Endodermal cell (in vitro differentiated cells): ENCODE measurements at regions not wholly inside any gene's neighbourhood (a gene's known extent, or its start where the extent isn't known, plus 50 kb on each side); places are given as distances from the start of the nearest gene placed in this dataset.

ENCODE experiments used
- DNase-seq: peaks from one replicate; pipeline ENCODE4 v3.0.0-alpha.2; 2017
- H3K27ac ChIP-seq: 2 replicates; pipeline ENCODE4 v1.5.1; 2013; ENCODE audit warnings: mild to moderate bottlenecking, low read depth, low read length, moderate library complexity
- H3K27me3 ChIP-seq: 2 replicates; pipeline ENCODE4 v1.6.1; 2013; ENCODE audit warnings: mild to moderate bottlenecking, low read length, moderate library complexity; ENCODE audit not compliant: insufficient read depth, control insufficient read depth, poor library complexity, severe bottlenecking
- H3K36me3 ChIP-seq: 2 replicates; pipeline ENCODE4 v1.7.0; 2013; ENCODE audit warnings: mild to moderate bottlenecking, low read length, moderate library complexity; ENCODE audit not compliant: control insufficient read depth, insufficient read depth
- H3K4me1 ChIP-seq: one replicate; pipeline ENCODE4 v1.7.0; 2013; ENCODE audit warnings: low read length; ENCODE audit not compliant: control insufficient read depth, insufficient read depth
- H3K4me3 ChIP-seq: 2 replicates; pipeline ENCODE4 v1.5.1; 2013; ENCODE audit warnings: mild to moderate bottlenecking, low read length, moderate library complexity
- H3K9ac ChIP-seq: 2 replicates; pipeline ENCODE4 v1.6.1; 2013; ENCODE audit warnings: mild to moderate bottlenecking, low read length, moderate library complexity; ENCODE audit not compliant: poor library complexity, severe bottlenecking; ENCODE audit errors: extremely low read depth
- H3K9me3 ChIP-seq: 2 replicates; pipeline ENCODE4 v1.6.1; 2013; ENCODE audit warnings: mild to moderate bottlenecking, low read length, moderate library complexity; ENCODE audit not compliant: control insufficient read depth
- H3K27ac Mint-ChIP-seq: 2 replicates; pipeline ENCODE4 v1.8.0; 2020; ENCODE audit warnings: mixed read lengths
- H3K27me3 Mint-ChIP-seq: 2 replicates; pipeline ENCODE4 v1.8.0; 2021; ENCODE audit warnings: mild to moderate bottlenecking, mixed read lengths; ENCODE audit not compliant: insufficient read depth
- H3K36me3 Mint-ChIP-seq: 2 replicates; pipeline ENCODE4 v1.8.0; 2020; ENCODE audit warnings: low read depth, mixed read lengths
- H3K4me1 Mint-ChIP-seq: 2 replicates; pipeline ENCODE4 v1.8.0; 2020; ENCODE audit warnings: mixed read lengths
- H3K4me3 Mint-ChIP-seq: 2 replicates; pipeline ENCODE4 v1.8.0; 2020; ENCODE audit warnings: mild to moderate bottlenecking, moderate library complexity, mixed read lengths
- H3K9me3 Mint-ChIP-seq: 2 replicates; pipeline ENCODE4 v1.8.0; 2020; ENCODE audit warnings: mild to moderate bottlenecking, mixed read lengths
- CTCF ChIP-seq: fragments of 200-600 bp; sonication (generic); conservative IDR thresholded peaks from 2 replicates; pipeline ENCODE4 v1.5.0; 2021; ENCODE audit warnings: antibody characterized with exemption, mild to moderate bottlenecking
- WGBS, 2 experiments: methylation state at CpG; one replicate each; pipeline versions ENCODE4 v1.1.5 to v1.1.7; 2013; ENCODE audit warnings: missing lambda C conversion rate in 2 of 2, mixed read lengths in 1 of 2; ENCODE audit not compliant: insufficient coverage in 1 of 2, insufficient read length in 1 of 2; 5-methylcytosine and 5-hydroxymethylcytosine counted together

DNA sequence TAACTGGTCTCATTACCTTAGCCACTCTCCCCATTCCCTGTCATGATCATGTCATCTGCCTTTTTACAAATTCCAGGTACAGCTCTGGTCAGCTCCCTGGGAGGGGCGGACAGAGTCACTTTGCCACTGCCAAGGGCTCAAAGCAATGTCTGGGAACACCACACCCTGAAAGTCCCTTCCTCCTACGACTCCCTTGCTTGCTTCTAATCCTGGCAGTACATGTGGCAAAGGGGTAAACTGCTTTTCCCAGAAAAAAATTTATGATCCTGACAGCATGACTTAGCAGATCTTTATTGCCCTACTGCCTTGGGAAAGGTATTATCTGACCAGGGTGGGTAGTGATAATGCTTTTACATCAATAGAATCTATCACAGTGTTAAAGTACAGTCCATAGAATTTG lies 376.0 kb upstream of the PDE3A start:
- WGBS, 2 experiments = 94% methylated on average over 2 of the region's 2 CpGs; no CpG with 5 or more reads in 1 of the 2 experiments
- Mint-ChIP-seq H3K4me1 (peaks cover 2% of the 10 kb centered on the region), H3K27ac (no peak overlapping the region)

GRCh38 chr12:19994968-19995367 lies 373.4 kb upstream of the PDE3A start:
- H3K27ac ChIP-seq = no peak overlapping the region
- Mint-ChIP-seq H3K4me1 (peaks cover 16% of the 10 kb centered on the region), H3K36me3 (no peaks in the 10 kb centered on the region), H3K4me3 (no peak overlapping the region), H3K9me3 (no peaks in the 10 kb centered on the region), H3K27ac (no peak overlapping the region), H3K27me3 (no peaks in the 10 kb centered on the region)
- H3K36me3 ChIP-seq = no peaks in the 10 kb centered on the region
- no peaks in the 10 kb centered on the region for H3K27me3 ChIP-seq
- H3K4me3 ChIP-seq = no peak overlapping the region
- peaks cover 3% of the 10 kb centered on the region for H3K4me1 ChIP-seq
- H3K9ac ChIP-seq = no peak overlapping the region
- H3K9me3 ChIP-seq = no peaks in the 10 kb centered on the region
- TF ChIP-seq CTCF = peak; percentile 37
- no peak for DNase-seq

More for the DNA sequence above, 376.0 kb upstream of the PDE3A start:
- H3K4me3 ChIP-seq = no peak overlapping the region
- Mint-ChIP-seq H3K9me3 (no peaks in the 10 kb centered on the region), H3K27me3 (no peaks in the 10 kb centered on the region), H3K36me3 (no peaks in the 10 kb centered on the region), H3K4me3 (no peak overlapping the region)
- no peak overlapping the region for H3K9ac ChIP-seq
- H3K9me3 ChIP-seq = no peaks in the 10 kb centered on the region
- no peaks in the 10 kb centered on the region for H3K27me3 ChIP-seq
- no peaks in the 10 kb centered on the region for H3K36me3 ChIP-seq
- H3K4me1 ChIP-seq = no peaks in the 10 kb centered on the region
- DNase-seq = no peak
- no peak for TF ChIP-seq CTCF
- H3K27ac ChIP-seq = no peak overlapping the region

DNA sequence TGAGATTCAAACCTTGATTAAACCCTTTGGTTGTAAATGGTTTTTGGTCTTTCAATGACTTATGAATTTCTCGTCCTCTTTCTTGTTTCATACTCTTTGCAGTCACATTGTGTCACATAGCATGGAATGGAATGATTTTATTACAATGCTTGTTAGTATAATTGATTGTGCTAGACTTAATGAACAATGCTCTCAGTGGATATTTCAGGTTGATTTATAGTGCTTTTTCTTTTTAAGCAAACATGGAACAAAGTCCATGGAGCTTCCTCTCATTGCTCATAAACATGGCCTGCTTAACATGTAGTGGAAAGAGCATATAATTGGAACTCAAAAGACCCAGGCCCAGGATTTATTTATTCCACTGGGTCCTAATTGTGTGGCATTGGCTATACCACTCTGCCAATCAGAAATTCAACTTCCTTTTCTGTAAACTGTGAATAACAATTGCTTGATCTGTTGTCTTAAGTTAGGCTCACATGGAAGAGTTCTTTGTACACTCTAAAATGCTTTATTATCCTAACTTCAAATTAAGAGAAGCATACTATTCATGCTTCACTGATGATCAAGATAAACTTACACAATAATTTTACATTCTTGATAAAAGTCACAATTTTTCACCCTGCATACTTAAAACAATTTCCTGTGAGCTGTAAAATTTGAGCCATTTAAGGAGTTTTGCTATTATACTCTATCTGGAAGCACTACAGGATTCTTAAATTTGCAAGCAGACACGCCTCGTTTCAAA lies 370.5 kb upstream of the PDE3A start:
- DNase-seq = no peak
- TF ChIP-seq CTCF = no peak
- Mint-ChIP-seq H3K9me3 (no peaks in the 10 kb centered on the region), H3K4me3 (no peak overlapping the region), H3K27me3 (no peaks in the 10 kb centered on the region), H3K36me3 (no peaks in the 10 kb centered on the region), H3K27ac (no peak overlapping the region), H3K4me1 (peaks cover 24% of the 10 kb centered on the region)
- Histone ChIP-seq H3K4me3 (no peak overlapping the region), H3K27ac (no peak overlapping the region), H3K36me3 (no peaks in the 10 kb centered on the region), H3K9me3 (no peaks in the 10 kb centered on the region), H3K4me1 (peaks cover 3% of the 10 kb centered on the region), H3K27me3 (no peaks in the 10 kb centered on the region), H3K9ac (no peak overlapping the region)
- 86 to 91% methylated on average over 3 of the region's 3 CpGs for WGBS, 2 experiments
